GM13977 (cell line): ENCODE measurements at regions not wholly inside any gene's neighbourhood (a gene's known extent, or its start where the extent isn't known, plus 50 kb on each side); places are given as distances from the start of the nearest gene placed in this dataset.
"Not testable (repeated sequence)": the region's sequence is repeated elsewhere in the genome, so short reads cannot be mapped to it uniquely, and the experiment has no call there.

Experiments
- DNase-seq: peaks from one replicate; pipeline ENCODE4 v3.0.0; 2012; ENCODE audit warnings: low spot score
- in situ Hi-C: fragments of 300-500 bp; cut with MboI; formaldehyde crosslinking; loops from one replicate; pipeline ENCODE4 v1.12.0; 2022; ENCODE audit warnings: low sequenced_read_pairs, low pct_unique_long_range_greater_than_20kb, mixed read lengths, inconsistent platforms; ENCODE audit not compliant: unreplicated experiment
- TF ChIP-seq, protein P1 (sequence below): IDR thresholded peaks from 2 replicates; pipeline ENCODE4 v1.5.1; 2012; ENCODE audit warnings: mild to moderate bottlenecking, control low read depth; ENCODE audit not compliant: insufficient read depth; ENCODE audit errors: extremely low read depth, missing control alignments

DNA sequence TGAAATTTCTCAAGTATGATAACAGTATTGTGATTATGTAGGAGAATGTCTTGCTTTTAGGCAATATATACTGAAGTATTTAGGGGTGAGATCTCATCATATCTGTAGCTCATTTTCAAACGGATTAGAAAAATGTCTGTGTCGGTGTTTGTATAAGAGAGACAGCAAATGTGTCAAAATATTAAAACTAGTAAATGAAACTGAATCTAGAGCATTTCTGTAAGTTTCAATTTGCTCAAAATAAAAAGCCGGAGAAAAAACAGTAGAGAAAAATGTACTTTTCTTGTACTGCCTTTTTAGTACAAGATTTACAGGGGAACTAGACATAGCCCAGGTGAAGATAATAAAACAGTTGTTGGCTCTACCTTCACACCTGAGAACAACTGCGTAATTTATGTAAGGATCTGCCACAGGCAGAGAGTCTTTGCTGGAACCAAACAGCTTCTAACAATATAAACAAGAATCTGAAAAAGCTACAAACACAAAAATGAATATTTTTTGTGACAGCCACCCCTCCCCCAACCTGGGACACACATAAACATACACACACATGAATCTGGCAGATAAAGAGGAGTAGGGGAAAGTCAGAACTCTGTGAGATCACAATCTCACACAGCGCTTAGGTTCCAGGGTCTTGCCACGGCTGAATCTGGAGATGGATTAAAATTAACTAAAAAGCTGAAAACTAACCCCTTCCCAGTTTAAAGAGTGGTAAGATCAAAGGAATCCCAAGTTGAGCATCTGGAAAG, 153.3 kb downstream of the AVL9 start:
- no peak for DNase-seq
- TF ChIP-seq, protein P1, sequence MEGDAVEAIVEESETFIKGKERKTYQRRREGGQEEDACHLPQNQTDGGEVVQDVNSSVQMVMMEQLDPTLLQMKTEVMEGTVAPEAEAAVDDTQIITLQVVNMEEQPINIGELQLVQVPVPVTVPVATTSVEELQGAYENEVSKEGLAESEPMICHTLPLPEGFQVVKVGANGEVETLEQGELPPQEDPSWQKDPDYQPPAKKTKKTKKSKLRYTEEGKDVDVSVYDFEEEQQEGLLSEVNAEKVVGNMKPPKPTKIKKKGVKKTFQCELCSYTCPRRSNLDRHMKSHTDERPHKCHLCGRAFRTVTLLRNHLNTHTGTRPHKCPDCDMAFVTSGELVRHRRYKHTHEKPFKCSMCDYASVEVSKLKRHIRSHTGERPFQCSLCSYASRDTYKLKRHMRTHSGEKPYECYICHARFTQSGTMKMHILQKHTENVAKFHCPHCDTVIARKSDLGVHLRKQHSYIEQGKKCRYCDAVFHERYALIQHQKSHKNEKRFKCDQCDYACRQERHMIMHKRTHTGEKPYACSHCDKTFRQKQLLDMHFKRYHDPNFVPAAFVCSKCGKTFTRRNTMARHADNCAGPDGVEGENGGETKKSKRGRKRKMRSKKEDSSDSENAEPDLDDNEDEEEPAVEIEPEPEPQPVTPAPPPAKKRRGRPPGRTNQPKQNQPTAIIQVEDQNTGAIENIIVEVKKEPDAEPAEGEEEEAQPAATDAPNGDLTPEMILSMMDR, result no peak
- in situ Hi-C loops, result no loop called here

DNA sequence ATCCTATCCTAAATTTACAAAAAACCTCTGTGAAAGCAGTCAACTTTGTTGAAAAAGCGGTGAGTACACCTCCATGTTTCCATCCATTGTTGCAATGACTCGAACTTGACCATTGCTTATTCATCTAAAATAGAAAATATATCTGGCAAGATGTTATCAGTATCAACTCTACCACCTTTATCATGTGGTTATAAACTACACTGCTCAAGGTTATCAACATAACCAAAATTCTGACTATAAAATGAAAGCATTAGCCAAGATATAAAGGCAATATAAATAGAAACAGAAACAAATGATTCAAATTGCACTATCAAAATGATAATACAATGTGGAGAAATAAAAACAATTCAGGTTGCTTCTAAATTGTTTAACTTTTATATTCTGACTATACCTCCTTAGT, 150.0 kb downstream of the AVL9 start:
- DNase-seq, in situ Hi-C loops: not testable (repeated sequence)

DNA sequence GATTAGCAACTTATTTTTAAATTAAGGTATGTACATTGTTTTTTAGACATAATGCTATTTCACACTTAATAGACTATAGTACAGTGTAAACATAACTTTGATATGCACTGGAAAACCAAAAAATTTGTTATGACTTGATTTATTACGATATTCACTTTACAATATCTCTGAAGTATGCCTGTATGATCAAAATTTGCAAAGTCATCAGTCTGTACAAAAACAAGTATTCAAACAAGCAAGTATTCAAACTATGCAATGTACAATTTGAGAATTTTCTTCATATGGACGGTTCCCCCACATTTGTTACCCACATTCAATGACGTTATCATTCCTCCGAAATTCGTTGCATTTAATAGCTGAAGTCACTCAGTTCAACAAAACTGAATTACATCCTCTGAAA, 147.9 kb downstream of the AVL9 start:
- TF ChIP-seq, protein P1, result no peak
- in situ Hi-C loops, result no loop called here
- no peak for DNase-seq

DNA sequence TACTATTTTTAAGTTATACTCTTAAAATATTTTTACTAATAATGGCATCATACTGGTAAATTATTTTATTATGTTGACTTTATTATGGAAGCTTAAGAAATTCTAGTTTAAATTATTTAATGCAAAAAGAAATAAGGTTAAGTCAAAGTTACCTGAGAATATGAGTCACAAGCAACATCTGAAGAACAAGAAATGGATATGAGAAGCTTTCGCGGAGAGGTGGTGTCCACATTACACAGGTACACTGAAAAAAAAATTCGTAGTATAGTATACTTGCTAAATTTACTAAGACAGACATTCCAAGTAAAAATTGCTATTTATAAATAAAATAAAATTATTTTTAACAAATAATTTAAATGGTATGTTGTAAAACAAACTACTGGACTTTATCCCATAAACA, 143.8 kb downstream of the AVL9 start:
- TF ChIP-seq, protein P1, result no peak
- in situ Hi-C loops, result no loop called here
- DNase-seq, result no peak

DNA sequence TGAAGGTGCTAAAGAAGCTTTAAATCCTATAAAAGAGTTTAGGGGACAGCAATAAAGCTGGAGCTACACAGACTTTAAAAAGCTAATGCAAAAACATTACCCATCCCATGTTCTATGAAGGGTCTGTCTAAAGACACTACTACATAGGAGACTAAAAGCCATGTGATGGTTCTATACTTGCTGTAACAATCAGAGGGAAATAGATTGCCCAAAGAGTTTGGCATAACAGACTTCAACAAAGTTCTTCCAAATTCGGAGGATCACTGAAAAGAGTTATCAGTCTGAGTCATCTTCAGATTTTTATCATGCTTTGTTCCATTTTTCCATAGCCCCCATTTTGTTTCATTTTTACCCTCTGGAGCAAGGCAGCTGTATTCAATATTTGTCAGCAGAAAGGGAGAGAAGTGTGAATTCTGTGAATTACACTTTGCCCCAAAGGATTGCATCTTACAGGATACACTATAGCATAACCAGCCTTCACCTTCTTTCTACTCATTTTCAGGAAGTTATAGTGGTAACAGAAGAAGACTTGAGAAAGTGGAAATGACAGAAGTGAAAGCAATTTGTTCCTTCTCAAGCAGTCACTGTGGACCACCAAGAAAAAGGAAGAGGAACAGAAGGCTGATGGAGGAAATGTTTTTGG, 143.3 kb downstream of the AVL9 start:
- in situ Hi-C loops, result not testable (repeated sequence)

More for the DNA sequence above, 143.3 kb downstream of the AVL9 start:
- DNase-seq, result not testable (repeated sequence)
